Stomach smooth muscle (tissue), 2 donors: ENCODE measurements at regions not wholly inside any gene's neighbourhood (a gene's known extent, or its start where the extent isn't known, plus 50 kb on each side); places are given as distances from the start of the nearest gene placed in this dataset.
"Not testable (repeated sequence)": the region's sequence is repeated elsewhere in the genome, so short reads cannot be mapped to it uniquely, and the experiment has no call there.

Experiments used
- H3K27ac ChIP-seq: one replicate; pipeline ENCODE4 v1.7.0; 2013; ENCODE audit warnings: mild to moderate bottlenecking, low read length, inconsistent platforms
- H3K27me3 ChIP-seq, 2 donors: one replicate each; pipeline ENCODE4 v1.7.0; 2013; ENCODE audit warnings: low read length in 2 of 2; ENCODE audit not compliant: insufficient read depth in 2 of 2, control insufficient read depth in 1 of 2
- H3K36me3 ChIP-seq, 2 donors: one replicate each; pipeline ENCODE4 v1.7.0; 2013; ENCODE audit warnings: low read length in 2 of 2; ENCODE audit not compliant: control insufficient read depth in 2 of 2, insufficient read depth in 2 of 2
- H3K4me1 ChIP-seq: one replicate; pipeline ENCODE4 v1.7.0; 2013; ENCODE audit warnings: low read length; ENCODE audit not compliant: control insufficient read depth, insufficient read depth
- H3K4me3 ChIP-seq, 2 donors: one replicate each; pipeline ENCODE4 v1.7.0; 2013; ENCODE audit warnings: low read length in 2 of 2
- H3K9ac ChIP-seq, 2 donors: one replicate each; pipeline ENCODE4 v1.7.0; 2013; ENCODE audit warnings: low read length in 2 of 2, mild to moderate bottlenecking in 1 of 2
- H3K9me3 ChIP-seq, 2 donors: one replicate each; pipeline ENCODE4 v1.7.0; 2013; ENCODE audit warnings: low read length in 2 of 2; ENCODE audit not compliant: control insufficient read depth in 2 of 2
- donor health status: healthy.
- donor health status: Pancreatic carcinoma.

DNA sequence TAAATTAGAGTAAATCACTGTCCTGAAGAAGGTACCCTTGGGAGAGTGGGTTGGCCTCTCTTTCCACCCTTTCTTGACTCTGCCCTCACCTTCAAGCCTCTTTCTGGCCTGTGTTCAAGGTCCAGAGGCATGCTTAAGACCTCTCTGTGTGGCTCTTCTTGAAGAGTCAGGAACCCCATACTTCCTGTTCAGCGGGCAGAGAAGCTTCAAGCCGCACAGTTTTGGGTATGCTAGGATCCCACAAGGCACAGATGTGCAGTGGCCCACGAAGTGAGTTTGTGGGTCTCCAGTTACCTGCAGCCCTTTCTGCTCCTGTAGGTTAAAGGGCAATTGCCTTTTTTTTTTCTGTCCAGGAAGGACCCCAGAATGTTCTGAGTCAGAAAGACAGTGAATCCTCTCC is 113.7 kb downstream of the PPIAL4A start:
- not testable (repeated sequence) for H3K4me1 ChIP-seq, H3K36me3 ChIP-seq, H3K4me3 ChIP-seq, H3K9me3 ChIP-seq, H3K27ac ChIP-seq, H3K9ac ChIP-seq, H3K27me3 ChIP-seq

DNA sequence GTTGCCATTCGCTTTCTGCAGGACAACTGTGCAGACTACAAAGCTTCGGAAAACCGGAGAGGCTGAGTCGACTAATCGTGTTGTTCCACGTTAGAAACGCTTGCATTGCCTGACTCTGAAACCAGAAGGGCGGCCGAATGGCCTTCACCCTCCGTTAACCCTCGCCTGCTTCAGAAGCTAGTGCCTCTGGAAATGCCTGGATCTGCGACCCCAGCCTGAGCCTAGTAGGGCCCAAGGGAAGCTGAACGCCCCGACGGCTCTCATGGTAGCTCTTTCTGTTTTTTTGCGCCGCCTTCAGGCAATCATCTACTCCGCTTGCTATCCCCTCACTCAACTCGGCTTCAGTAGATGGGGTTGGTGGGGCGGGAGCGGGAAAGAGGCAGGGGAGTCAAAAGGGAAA is 117.3 kb downstream of the PPIAL4A start:
- not testable (repeated sequence) for H3K27ac ChIP-seq, H3K9me3 ChIP-seq, H3K36me3 ChIP-seq, H3K27me3 ChIP-seq, H3K4me3 ChIP-seq, H3K4me1 ChIP-seq, H3K9ac ChIP-seq

- not testable (repeated sequence) for H3K4me3 ChIP-seq, H3K27ac ChIP-seq, H3K9me3 ChIP-seq, H3K4me1 ChIP-seq, H3K36me3 ChIP-seq, H3K9ac ChIP-seq, H3K27me3 ChIP-seq
These were observed 118.2 kb downstream of the PPIAL4A start for GRCh38 chr1:121007755-121008154.

DNA sequence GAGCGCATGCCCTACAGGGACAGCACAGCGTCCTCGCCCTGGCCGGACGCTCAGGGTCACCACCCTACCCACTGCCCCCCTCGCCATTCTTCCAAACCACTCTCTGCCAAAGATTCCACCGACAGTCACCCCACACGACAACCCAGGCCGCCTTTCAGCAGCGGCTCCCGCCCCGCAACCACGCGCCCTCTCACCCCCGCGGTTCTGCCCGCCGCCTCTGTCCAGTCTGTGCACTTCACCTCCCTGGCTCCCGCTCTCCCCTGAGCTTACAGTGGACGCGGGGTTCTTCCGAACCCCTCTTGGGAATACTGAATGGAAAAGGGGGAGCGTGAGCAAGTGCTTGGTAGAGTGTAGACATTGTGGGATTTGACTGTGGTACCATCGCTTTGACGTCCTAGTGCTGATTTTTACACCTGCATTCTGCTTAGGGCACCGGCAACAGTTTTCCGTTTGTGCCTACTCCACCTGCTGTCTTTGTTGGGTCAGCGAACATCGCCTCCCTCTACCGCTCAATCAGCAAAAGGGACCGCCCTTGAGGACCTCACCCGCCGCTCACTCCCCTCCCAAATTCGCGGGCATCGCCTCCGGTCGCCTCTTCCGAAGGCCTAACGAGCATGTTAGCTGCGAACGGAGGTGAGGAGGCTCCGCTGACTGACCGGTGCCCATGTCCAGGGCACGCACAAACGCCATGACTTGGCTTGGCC is 119.1 kb downstream of the PPIAL4A start:
- H3K27me3 ChIP-seq, H3K27ac ChIP-seq, H3K9ac ChIP-seq, H3K4me1 ChIP-seq, H3K9me3 ChIP-seq, H3K4me3 ChIP-seq, H3K36me3 ChIP-seq: not testable (repeated sequence)

DNA sequence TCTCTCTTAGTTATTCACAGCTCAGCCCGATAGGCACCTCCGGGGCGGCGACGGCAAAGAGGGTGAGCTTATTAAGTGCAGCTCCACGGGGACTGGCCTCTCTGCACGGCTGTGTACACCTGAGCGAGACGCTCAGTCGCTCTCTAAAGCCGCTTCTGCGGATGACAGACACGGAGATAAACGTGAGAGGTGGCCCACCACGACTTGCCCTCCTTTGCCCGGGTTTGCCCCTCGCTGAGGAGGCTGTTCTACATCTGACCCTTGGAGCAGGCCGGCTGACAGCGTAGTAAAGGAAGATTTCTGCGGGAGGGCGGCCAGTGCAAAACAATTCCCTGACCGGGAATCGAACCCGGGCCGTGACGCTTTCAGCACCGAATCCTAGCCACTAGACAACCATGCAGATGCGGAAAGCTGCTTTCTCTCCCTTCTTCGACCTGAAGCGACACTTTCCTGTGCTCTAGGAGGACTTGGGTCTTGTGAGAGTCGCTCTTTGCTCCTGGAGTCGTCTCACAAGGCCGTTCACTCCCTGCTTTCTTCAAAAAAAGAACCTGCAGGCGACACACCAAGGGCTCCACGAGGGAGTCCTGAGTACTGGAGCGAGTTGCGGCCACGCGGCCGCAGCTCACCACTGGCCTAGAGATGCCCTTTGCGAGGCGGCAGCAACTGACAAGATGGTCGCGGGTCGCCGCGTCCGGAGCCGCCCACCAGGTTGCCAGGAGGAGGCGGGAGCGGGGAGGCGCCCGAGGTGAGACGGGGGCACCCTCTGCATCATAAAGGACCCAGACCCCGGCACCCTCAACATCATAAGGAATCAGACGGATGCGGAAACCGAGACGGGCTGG is 119.9 kb downstream of the PPIAL4A start:
- H3K9me3 ChIP-seq, H3K4me1 ChIP-seq, H3K9ac ChIP-seq, H3K36me3 ChIP-seq, H3K27ac ChIP-seq, H3K27me3 ChIP-seq: not testable (repeated sequence)
- H3K4me3 ChIP-seq, result peak overlapping the region in 1 of 2 donors; percentile 47

GRCh38 chr1:121010141-121010540 is 120.6 kb downstream of the PPIAL4A start:
- not testable (repeated sequence) for H3K27me3 ChIP-seq, H3K9ac ChIP-seq, H3K27ac ChIP-seq, H3K36me3 ChIP-seq, H3K4me1 ChIP-seq, H3K9me3 ChIP-seq, H3K4me3 ChIP-seq

DNA sequence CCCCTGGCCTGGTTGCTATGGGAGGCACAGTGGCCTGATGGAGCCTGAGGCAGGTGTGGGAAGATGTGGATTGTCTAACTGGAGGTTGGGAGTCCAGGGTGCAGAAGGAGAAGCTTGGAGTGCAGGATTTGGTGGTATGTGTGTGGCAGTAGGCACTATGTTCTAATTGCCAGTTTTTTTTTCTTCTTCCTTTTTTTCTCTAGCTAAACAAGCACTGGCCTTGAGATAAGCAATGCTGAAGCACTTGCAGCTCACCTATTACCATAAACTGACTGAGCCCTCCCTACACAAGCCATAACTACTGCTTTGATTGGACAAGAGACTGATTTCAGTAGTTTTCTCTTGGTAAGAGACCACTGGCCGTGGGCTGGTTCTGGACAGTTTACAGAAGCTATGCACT is 123.6 kb downstream of the PPIAL4A start:
- not testable (repeated sequence) for H3K9me3 ChIP-seq, H3K4me1 ChIP-seq, H3K4me3 ChIP-seq, H3K36me3 ChIP-seq, H3K27ac ChIP-seq, H3K27me3 ChIP-seq, H3K9ac ChIP-seq

- not testable (repeated sequence) for H3K36me3 ChIP-seq, H3K4me1 ChIP-seq, H3K9ac ChIP-seq, H3K4me3 ChIP-seq, H3K27me3 ChIP-seq, H3K9me3 ChIP-seq, H3K27ac ChIP-seq
These were observed 126.8 kb downstream of the PPIAL4A start for GRCh38 chr1:121016182-121017028.

GRCh38 chr1:121019715-121020349 is 130.3 kb downstream of the PPIAL4A start:
- not testable (repeated sequence) for H3K4me1 ChIP-seq, H3K9me3 ChIP-seq, H3K27me3 ChIP-seq, H3K27ac ChIP-seq, H3K9ac ChIP-seq, H3K4me3 ChIP-seq, H3K36me3 ChIP-seq

- not testable (repeated sequence) for H3K27ac ChIP-seq, H3K4me3 ChIP-seq, H3K9ac ChIP-seq, H3K4me1 ChIP-seq, H3K27me3 ChIP-seq, H3K36me3 ChIP-seq, H3K9me3 ChIP-seq
These were observed 131.0 kb downstream of the PPIAL4A start for GRCh38 chr1:121020350-121021236.
